ENCODE measurements at regions not wholly inside any gene's neighbourhood (a gene's known extent, or its start where the extent isn't known, plus 50 kb on each side); places are given as distances from the start of the nearest gene placed in this dataset.

DNA sequence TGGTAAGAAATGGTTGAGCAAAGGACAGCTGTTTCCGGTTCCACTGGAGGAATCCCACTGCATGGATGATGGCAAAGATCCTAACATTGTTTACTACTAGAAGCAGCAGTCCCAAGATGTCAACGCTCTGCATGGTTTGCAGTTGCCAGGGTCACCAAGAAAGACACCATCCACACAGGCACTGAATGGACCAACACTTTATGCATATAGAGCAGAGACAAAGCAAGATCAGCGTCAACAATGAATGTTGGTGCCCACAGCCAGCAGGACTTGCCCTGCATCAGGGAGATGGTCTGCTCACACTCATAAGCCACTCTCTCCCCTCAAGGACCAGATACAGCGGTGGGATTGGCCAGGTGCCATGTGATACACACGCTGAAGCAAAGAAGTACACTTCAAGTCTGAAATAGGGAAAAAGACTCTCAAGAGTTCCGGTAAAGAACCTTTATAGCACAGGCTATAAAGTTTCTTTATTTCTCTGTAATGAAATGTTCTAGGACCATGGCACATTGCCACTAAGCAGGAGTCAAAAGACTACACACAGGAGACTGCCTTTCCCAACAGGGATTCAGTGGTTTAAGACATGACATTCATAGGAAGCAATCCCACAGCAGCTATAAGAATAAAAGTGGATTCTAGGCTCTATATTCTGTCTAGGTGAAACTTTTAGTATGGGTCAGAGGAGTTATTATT lies 133.2 kb upstream of the EPHA4 start:
- TF ChIP-seq, protein P1, sequence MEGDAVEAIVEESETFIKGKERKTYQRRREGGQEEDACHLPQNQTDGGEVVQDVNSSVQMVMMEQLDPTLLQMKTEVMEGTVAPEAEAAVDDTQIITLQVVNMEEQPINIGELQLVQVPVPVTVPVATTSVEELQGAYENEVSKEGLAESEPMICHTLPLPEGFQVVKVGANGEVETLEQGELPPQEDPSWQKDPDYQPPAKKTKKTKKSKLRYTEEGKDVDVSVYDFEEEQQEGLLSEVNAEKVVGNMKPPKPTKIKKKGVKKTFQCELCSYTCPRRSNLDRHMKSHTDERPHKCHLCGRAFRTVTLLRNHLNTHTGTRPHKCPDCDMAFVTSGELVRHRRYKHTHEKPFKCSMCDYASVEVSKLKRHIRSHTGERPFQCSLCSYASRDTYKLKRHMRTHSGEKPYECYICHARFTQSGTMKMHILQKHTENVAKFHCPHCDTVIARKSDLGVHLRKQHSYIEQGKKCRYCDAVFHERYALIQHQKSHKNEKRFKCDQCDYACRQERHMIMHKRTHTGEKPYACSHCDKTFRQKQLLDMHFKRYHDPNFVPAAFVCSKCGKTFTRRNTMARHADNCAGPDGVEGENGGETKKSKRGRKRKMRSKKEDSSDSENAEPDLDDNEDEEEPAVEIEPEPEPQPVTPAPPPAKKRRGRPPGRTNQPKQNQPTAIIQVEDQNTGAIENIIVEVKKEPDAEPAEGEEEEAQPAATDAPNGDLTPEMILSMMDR (IDR thresholded peaks at IDR 0.05; ENCODE audit: low read length): no peak
- TF ChIP-seq EZH2 (IDR thresholded peaks at IDR 0.05; ENCODE audit: borderline replicate concordance, low read length): no peak
